Right lung (tissue), 2 donors: ENCODE measurements at regions not wholly inside any gene's neighbourhood (a gene's known extent, or its start where the extent isn't known, plus 50 kb on each side); places are given as distances from the start of the nearest gene placed in this dataset.

ENCODE experiments used
- DNase-seq, 2 donors: peaks; one replicate each; pipeline ENCODE4 v3.0.0-alpha.2; 2013

- DNase-seq: peak in 1 of 2 donors; percentile 9
These were observed 1020.4 kb downstream of the CBLN2 start for GRCh38 chr18:71523483-71524435.

DNA sequence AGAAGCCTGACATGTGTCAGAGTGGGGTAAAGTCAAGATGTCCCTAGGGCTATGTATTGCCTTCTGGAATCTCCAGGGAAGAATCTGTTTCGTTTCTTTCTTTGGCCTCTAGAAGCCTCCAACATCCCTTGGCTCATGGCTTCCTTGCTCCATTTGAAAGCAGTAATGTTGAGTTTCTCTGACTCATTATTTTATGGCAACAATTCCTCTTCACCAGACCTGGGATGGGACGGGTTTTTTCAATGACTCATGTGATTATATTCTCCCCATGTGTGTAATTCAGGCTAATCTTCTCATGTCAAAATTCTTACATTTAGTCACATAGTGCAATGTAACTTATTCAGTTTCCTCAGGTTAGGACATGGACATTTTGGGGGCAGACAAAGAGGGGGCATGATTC is 1038.6 kb downstream of the CBLN2 start:
- no peak for DNase-seq

DNA sequence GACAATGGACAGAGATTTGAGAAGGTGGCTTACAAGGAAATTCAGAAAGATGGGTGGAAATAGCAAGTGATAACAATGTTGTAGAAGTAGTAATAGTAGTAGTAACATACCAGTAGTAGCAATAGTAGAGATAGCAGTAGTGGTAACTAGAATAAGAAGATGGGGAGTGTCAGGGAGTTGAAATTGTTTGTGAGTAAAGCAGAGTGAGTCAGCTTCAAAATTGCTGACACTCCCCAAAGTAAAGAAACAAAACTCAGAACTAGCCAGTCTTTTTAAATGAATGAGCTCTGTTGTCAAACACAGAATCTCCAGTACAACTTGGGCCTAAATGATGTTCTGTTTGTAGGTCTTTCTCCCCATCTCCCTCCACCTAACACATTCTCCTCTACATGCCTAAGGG is 1040.9 kb downstream of the CBLN2 start:
- no peak for DNase-seq

DNA sequence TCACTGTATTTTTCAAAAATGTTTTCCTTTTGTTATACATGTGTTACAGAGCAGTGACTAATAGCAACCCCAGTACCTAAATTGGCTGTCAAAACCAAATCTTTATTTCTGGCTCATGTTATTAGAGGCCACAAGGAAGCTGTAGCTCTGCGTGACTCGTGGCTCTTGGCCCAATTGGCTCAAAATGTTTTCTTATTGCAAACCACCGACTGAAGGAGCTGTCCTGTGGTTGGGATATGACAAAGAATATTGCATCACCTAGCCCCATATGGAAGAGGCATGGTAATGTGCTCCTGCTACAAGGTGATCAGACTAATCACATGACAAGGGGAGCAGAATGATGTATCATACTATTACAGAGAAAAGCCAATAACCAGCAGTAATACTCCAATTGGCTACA is 1058.5 kb downstream of the CBLN2 start:
- no peak for DNase-seq

GRCh38 chr18:71471963-71472725 is 1072.0 kb downstream of the CBLN2 start:
- no peak for DNase-seq

DNA sequence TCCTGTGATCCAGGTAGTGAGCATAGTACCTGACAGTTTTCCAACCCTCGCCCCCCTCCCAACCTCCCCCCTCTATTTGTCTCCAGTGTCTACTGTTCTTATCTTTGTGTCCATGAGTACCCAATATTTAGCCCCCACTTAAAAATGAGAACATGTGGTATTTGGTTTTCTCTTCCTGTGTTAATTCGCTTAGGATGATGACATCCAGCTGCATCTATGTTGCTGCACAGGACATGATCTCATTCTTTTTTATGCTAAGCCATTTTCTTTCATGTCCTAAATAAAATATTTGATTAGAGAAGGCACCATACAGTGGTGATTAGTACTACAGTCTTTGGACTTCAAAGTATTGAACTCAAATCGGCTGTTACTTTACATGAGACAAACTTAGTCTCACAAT is 1087.9 kb downstream of the CBLN2 start:
- DNase-seq: no peak

- DNase-seq: no peak
These were observed 1093.9 kb downstream of the CBLN2 start for GRCh38 chr18:71450257-71450656.

DNA sequence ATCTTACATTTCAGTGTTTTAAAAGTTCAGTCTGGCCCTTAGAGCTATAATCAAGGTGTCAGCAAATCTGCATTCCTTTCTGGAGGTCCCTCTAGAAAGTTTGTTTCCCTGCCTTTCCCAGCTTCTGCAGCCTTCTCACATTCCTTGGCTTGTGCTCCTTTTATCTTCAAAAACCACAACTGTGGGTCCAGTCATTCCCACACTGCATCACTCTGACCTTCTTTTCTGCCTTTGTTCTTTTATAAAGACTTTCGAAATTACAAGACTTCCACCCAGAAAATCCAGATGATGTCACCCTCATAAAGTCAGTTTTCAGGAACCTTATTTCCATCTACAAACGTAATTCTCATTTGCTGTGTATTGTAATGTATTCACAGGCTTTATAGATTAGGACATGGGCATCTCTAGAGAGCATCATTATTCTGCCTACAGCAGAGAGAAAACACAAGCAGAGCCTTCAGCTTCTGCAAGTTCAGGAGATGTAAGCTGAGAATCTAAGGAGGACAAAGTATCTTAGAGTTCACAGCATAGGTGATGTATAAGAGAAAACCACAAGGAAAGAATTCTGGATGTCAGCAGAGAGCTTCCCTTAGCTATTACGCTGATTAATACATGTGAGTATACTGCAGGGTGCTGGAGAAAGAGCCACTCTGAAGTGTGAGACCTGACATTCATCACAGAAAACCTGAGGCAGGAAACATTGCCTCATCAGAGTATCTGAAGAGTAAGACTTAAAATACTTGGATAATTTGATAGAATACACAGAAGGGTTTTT is 1100.2 kb downstream of the CBLN2 start:
- DNase-seq: no peak

DNA sequence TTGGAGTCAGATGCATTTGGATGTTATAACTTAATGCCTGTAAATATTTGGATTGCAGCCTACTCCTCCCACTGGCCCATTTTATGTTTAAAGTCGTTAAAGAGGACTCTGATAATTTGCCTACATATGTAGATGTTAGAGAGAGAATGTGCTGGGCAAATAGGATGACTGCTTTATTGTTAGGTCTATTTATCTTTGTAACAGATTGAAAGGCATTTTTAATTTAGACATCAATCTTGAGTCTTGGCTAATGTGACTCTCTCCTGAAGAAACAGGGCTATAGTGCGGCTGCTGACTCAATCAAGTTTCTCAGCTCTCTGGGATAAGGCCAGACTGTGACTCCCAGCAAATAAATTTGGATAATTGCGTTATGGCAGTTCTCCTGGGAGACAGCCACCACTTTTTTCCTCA is 1101.4 kb downstream of the CBLN2 start:
- DNase-seq: peak; percentile 16 to 35

GRCh38 chr18:71441156-71441555 is 1103.0 kb downstream of the CBLN2 start:
- no peak for DNase-seq

GRCh38 chr18:71437511-71437910 is 1106.6 kb downstream of the CBLN2 start:
- no peak for DNase-seq

- DNase-seq: no peak
These were observed 1110.8 kb downstream of the CBLN2 start for GRCh38 chr18:71433373-71433772.

DNA sequence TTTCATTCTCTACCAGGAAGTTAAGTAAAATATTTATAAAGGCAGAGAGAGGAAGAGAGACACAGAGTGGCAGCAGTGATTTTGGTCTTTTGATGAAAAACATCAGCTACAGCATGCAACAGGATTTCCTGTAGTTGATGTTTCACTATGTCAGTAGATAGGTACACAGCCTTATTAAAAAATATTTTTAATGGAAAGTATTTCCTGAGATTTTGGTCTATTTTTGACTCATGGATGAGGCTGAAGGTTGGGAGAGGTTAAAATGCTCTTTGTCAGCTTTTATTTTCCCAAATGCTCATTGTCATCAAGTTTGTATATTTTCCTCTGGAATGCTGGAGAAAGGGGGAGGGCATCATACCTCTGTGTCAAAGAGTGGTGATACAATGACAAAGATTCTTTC is 1112.5 kb downstream of the CBLN2 start:
- no peak for DNase-seq

DNA sequence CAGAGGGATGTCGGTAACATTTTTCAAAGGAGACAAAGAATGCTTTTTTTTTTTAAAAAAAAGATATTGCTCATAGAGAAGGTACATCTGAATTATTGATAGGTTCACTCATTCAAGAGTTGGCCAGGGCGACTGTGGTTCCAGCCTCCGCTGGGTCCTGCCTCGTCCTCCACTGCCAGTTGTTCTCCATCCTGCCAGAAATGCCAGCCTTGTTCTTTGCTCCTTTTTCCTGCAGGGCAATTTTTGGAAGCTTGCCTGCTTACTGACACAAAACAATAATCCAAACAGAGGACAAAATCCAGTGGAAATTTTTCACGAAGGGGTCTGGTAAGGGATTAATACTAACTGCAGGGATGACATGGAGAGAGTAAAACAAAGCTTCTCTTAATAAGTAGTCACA is 1113.0 kb downstream of the CBLN2 start:
- DNase-seq: no peak

DNA sequence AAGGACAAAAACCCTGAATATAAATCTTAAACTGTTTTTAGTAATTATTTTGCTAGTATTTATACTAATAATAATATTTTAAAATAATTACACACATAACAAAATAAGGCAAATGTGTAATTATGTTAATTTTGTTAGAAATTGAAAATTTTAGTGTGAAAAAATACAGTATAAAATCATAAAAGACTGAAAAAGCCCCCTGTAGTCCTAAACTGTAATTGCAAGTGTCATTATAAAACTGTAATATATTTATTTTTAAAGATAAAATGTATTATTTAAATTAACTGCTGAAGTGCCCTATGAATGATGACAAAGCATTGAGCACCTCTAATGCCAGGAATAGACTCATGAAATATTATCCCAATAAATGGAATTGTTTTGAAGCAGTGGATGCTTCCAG is 1117.7 kb downstream of the CBLN2 start:
- DNase-seq: no peak

DNA sequence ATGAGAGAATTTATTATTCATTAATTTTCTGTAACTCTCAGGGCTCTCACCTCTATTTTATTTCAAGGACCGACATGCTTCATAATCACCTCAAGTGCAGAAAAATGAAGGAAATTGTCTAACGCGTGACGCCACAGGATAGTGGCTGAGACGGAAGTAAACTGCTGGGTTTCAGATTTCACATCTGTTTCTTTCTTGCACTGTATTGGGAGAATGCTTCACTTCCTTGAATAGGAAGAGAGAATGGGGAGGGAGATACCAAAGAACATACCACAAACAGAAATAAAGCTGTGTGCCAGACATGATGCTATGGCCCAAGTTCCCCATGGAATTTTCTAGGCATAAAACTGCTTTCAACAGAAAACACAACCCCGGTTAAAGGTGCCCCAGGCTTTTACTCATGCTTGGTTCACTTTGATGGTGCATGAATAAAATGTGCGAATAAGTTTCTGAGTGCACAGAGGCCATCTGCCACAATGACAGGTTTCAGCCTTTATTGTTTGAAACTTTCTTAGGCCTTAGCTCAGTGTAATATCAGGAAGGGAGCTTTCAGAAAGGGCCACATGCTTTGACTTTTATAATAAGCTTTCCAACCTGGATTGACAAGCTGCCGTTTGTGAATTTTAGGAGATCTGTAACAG is 1116.4 kb downstream of the SOCS6 start:
- no peak for DNase-seq

DNA sequence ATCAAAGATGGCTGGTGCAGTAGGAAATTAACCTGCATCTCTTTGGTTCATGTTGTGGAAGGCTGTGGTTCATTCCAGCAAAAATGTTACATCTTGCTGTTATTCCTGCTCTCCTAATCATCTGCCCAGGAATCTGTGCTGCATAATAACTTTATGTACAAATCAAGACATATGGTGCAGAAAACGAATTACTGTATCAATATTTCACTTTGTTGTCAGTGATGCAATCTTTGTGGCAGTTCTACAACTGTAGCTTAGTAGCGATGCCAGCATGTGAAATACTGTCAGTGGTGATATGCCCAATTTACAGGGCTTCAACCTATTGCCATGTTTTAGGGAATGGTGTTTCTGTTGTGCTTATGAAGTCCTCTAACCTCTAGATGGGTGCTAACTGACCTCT is 1114.7 kb downstream of the SOCS6 start:
- no peak for DNase-seq

DNA sequence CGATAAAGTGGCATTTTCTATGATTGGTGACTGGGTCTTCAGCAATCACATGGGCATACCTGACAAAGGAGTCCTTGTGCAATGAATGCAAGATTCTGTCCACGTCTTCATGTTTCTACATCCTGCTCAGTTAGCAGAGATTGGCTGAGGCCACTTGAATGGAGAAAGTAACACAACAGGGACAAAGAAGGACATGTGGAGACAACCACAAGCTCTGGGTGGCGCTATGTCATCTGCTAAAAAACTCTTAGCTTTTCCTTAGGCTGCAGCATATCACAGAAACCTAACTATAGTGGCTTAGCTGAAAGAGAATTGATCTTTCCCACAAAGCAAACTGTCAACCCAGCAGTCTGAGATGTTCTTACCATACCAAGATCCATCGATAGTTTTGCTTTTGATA is 1109.7 kb downstream of the SOCS6 start:
- DNase-seq: peak; percentile 15 to 45

DNA sequence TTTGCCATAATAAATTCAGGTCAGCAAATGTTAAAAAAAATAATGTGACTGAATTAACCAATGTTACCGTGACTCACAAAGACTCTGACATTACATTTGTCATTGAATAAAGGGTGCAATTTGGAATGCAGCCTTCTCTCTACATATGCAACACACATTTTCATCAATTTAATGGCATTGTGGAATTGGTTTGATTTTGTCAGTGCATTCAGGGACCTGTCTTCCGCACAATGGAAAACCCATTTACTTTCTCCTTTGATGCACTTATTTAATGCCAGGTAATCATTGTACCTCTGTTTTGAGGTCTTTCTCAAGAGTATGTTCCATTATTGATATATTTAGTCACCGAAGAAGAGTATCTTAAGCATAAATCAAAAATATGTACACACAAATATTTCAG is 1099.3 kb downstream of the SOCS6 start:
- no peak for DNase-seq

DNA sequence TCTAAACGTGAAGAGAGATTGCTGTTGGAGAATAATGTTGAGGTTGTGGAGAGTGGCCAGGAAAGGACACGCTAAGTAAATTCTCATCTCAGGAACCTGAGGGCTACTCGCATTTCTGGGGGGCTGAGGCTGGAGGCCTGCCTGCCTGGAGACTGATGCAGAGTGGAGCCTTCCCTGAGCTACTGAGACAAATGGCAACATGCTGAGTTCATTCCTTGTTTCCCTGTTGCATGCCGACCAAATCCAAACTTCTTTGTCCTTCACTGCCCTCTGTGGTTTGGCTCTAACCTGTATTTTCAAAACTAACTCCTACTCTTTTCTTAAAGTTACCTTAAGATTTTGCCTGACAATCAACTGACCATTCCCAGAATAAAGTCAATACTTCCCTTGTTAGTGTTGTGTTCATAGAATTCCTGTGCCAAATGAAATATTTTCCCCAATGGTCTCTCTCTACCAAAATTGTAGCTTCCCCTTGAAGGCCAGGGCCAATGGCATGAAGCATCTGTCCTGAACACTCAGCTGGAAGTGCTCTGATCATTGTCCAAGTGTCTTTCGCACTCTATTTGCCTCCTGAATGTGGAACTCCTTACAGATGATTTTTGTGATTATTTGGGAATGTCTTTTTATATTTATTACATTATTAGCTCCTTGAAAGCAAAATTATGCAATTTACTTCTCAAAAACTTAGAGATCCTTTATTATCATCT is 1085.6 kb downstream of the SOCS6 start:
- no peak for DNase-seq
